ENCODE measurements at regions not wholly inside any gene's neighbourhood (a gene's known extent, or its start where the extent isn't known, plus 50 kb on each side); places are given as distances from the start of the nearest gene placed in this dataset.
A peak's percentile ranks its signal among the peaks of the same experiment; 100 is the strongest.

DNA sequence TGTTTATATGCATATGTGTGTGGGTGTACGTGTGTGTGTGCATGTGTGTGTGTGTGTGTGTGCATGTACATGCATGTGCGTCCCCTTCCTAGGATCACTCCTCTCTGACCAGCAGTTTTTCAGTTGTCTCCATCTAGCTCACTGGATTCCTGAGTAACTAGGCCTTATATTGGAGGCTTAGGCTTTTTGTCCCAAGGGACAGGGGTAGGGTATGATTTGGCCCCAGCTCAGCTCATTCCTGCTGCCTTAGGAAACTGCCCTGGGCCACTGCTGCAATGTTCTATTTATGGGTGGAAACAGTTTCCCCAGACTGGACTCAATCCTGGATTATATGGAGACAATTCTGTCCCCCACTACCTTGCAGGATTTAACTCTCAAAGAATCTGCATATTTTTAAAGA lies 68.8 kb upstream of the SDK1 start:
- H3K4me2 ChIP-seq (ENCODE audit: extremely low read depth, insufficient read depth, low read length), result no peak overlapping the region
- H3K4me1 ChIP-seq (ENCODE audit: control insufficient read depth, extremely low read depth, insufficient read depth, low read length), result no peaks in the 10 kb centered on the region
- H3K9ac ChIP-seq (ENCODE audit: insufficient read depth, low read length), result no peak overlapping the region
- DNase-seq (ENCODE audit: low read depth in 2 of 2), result peak in 1 of 2 donors; percentile 57
- H3K27ac ChIP-seq (ENCODE audit: insufficient read depth, low read length), result no peak overlapping the region
- no peak overlapping the region for H2AFZ ChIP-seq (ENCODE audit: low read length)
- H4K20me1 ChIP-seq (ENCODE audit: control insufficient read depth, extremely low read depth, insufficient read depth, low read length), result no peaks in the 10 kb centered on the region
- no peak overlapping the region for H3K4me3 ChIP-seq (replicated peaks in 1 of 4; ENCODE audit: control extremely low read depth in 1 of 4, insufficient read depth in 1 of 4, low read depth in 3 of 4, low read length in 4 of 4)
- H3K79me2 ChIP-seq (ENCODE audit: control insufficient read depth, insufficient read depth, low read length), result no peaks in the 10 kb centered on the region
- H3K27me3 ChIP-seq (ENCODE audit: control insufficient read depth, insufficient read depth, low read length), result no peaks in the 10 kb centered on the region
- TF ChIP-seq, protein P1, sequence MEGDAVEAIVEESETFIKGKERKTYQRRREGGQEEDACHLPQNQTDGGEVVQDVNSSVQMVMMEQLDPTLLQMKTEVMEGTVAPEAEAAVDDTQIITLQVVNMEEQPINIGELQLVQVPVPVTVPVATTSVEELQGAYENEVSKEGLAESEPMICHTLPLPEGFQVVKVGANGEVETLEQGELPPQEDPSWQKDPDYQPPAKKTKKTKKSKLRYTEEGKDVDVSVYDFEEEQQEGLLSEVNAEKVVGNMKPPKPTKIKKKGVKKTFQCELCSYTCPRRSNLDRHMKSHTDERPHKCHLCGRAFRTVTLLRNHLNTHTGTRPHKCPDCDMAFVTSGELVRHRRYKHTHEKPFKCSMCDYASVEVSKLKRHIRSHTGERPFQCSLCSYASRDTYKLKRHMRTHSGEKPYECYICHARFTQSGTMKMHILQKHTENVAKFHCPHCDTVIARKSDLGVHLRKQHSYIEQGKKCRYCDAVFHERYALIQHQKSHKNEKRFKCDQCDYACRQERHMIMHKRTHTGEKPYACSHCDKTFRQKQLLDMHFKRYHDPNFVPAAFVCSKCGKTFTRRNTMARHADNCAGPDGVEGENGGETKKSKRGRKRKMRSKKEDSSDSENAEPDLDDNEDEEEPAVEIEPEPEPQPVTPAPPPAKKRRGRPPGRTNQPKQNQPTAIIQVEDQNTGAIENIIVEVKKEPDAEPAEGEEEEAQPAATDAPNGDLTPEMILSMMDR (conservative IDR thresholded peaks at IDR 0.05 in 1 of 2, IDR thresholded peaks at IDR 0.05 in 1 of 2; ENCODE audit: low read depth in 1 of 2, low read length in 2 of 2), result no peak
- no peak for TF ChIP-seq EZH2 (IDR thresholded peaks at IDR 0.05; ENCODE audit: low read length, missing control alignments)
- H3K9me3 ChIP-seq (ENCODE audit: control insufficient read depth, insufficient read depth, low read depth, low read length), result no peaks in the 10 kb centered on the region
- no peaks in the 10 kb centered on the region for H3K36me3 ChIP-seq (ENCODE audit: control insufficient read depth, insufficient read depth, low read length)

DNA sequence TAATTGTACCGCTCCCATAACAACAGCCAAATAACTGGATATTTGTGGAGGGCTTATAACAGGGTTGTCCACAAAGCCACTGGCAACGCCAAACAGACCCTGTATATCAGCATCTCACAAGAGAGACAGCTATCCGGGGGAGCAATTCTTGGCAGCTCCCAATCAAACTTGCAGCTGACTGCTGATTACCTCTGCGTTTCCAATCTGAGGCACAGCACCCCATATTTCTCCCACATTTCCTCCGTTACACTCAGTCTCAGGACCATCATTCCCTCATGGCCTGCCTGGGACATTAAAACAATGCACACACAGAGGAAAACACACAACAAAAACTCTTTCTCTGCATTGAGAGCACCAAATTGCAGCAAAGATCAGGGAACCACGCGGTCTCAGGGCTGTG lies 67.8 kb upstream of the SDK1 start:
- H3K79me2 ChIP-seq (ENCODE audit: control insufficient read depth, insufficient read depth, low read length), result no peaks in the 10 kb centered on the region
- H3K4me3 ChIP-seq (replicated peaks in 1 of 4; ENCODE audit: control extremely low read depth in 1 of 4, insufficient read depth in 1 of 4, low read depth in 3 of 4, low read length in 4 of 4), result no peak overlapping the region
- H3K27me3 ChIP-seq (ENCODE audit: control insufficient read depth, insufficient read depth, low read length), result no peaks in the 10 kb centered on the region
- H4K20me1 ChIP-seq (ENCODE audit: control insufficient read depth, extremely low read depth, insufficient read depth, low read length), result no peaks in the 10 kb centered on the region
- H3K4me2 ChIP-seq (ENCODE audit: extremely low read depth, insufficient read depth, low read length), result no peak overlapping the region
- H3K4me1 ChIP-seq (ENCODE audit: control insufficient read depth, extremely low read depth, insufficient read depth, low read length), result no peaks in the 10 kb centered on the region
- TF ChIP-seq EZH2 (IDR thresholded peaks at IDR 0.05; ENCODE audit: low read length, missing control alignments), result no peak
- TF ChIP-seq, protein P1 (conservative IDR thresholded peaks at IDR 0.05 in 1 of 2, IDR thresholded peaks at IDR 0.05 in 1 of 2; ENCODE audit: low read depth in 1 of 2, low read length in 2 of 2), result no peak
- no peak overlapping the region for H3K27ac ChIP-seq (ENCODE audit: insufficient read depth, low read length)
- DNase-seq (ENCODE audit: low read depth in 2 of 2), result no peak
- H3K9me3 ChIP-seq (ENCODE audit: control insufficient read depth, insufficient read depth, low read depth, low read length), result no peaks in the 10 kb centered on the region
- no peaks in the 10 kb centered on the region for H3K36me3 ChIP-seq (ENCODE audit: control insufficient read depth, insufficient read depth, low read length)
- H3K9ac ChIP-seq (ENCODE audit: insufficient read depth, low read length), result no peak overlapping the region
- H2AFZ ChIP-seq (ENCODE audit: low read length), result no peak overlapping the region

DNA sequence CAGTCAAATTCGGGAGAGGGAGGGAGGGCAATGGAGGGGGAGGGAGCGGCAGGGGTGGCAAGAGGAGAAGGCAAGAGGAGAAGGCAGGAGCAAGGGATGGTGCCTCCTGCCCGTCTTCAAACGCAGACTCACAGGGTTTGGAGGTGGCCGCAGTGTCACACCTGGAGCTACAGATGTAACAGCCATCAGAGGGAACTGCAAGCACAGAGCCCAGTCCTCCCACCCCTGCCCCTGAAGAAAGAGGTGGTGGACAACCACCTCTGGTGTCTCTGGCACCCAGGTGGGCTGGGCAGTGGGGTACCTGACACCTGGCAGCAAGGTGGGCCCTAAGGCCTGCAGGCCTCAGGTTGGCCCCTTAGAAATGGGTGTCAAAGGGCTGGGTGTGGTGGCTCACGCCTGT lies 67.0 kb upstream of the SDK1 start:
- Histone ChIP-seq H3K9ac (ENCODE audit: insufficient read depth, low read length) (no peak overlapping the region), H3K36me3 (ENCODE audit: control insufficient read depth, insufficient read depth, low read length) (no peaks in the 10 kb centered on the region), H3K27ac (ENCODE audit: insufficient read depth, low read length) (no peak overlapping the region), H3K4me1 (ENCODE audit: control insufficient read depth, extremely low read depth, insufficient read depth, low read length) (no peaks in the 10 kb centered on the region), H2AFZ (ENCODE audit: low read length) (no peak overlapping the region), H4K20me1 (ENCODE audit: control insufficient read depth, extremely low read depth, insufficient read depth, low read length) (no peaks in the 10 kb centered on the region), H3K9me3 (ENCODE audit: control insufficient read depth, insufficient read depth, low read depth, low read length) (no peaks in the 10 kb centered on the region), H3K79me2 (ENCODE audit: control insufficient read depth, insufficient read depth, low read length) (no peaks in the 10 kb centered on the region), H3K27me3 (ENCODE audit: control insufficient read depth, insufficient read depth, low read length) (no peaks in the 10 kb centered on the region), H3K4me2 (ENCODE audit: extremely low read depth, insufficient read depth, low read length) (no peak overlapping the region), H3K4me3 (replicated peaks in 1 of 4; ENCODE audit: control extremely low read depth in 1 of 4, insufficient read depth in 1 of 4, low read depth in 3 of 4, low read length in 4 of 4) (no peak overlapping the region)
- no peak for TF ChIP-seq EZH2 (IDR thresholded peaks at IDR 0.05; ENCODE audit: low read length, missing control alignments)
- TF ChIP-seq, protein P1 (conservative IDR thresholded peaks at IDR 0.05 in 1 of 2, IDR thresholded peaks at IDR 0.05 in 1 of 2; ENCODE audit: low read depth in 1 of 2, low read length in 2 of 2), result no peak
- DNase-seq (ENCODE audit: low read depth in 2 of 2), result no peak

Measured in fibroblast of lung (primary cell).